LNCAP (cell line): ENCODE measurements at regions not wholly inside any gene's neighbourhood (a gene's known extent, or its start where the extent isn't known, plus 50 kb on each side); places are given as distances from the start of the nearest gene placed in this dataset.

Experiments
- CTCF ChIP-seq: fragments of 450-650 bp; IDR thresholded peaks from 2 replicates; pipeline ENCODE4 v1.5.1; 2017; ENCODE audit warnings: mild to moderate bottlenecking

DNA sequence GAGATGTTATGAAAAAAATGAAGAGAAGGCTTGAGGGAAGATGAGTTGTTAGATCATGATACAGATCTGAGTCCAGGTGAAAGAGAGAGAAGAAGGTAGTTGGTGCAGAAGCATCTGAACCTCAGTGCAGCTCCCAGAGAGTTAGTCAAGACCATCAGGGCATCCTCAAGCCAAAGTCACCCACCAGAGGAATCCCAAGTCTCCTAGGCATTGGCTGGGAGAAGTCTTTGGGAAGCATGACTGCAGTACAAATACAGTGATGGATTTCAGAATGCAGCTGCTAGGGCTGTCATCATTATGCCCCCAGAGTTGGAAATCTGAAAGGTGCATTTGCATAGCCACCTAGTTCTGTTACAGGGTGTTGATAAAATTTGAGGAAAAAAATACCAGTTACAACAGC lies 59.7 kb upstream of the GALNT18 start:
- no peak for TF ChIP-seq CTCF

- TF ChIP-seq CTCF = no peak
Measured at GRCh38 chr11:11677672-11678356, 56.0 kb upstream of the GALNT18 start.

DNA sequence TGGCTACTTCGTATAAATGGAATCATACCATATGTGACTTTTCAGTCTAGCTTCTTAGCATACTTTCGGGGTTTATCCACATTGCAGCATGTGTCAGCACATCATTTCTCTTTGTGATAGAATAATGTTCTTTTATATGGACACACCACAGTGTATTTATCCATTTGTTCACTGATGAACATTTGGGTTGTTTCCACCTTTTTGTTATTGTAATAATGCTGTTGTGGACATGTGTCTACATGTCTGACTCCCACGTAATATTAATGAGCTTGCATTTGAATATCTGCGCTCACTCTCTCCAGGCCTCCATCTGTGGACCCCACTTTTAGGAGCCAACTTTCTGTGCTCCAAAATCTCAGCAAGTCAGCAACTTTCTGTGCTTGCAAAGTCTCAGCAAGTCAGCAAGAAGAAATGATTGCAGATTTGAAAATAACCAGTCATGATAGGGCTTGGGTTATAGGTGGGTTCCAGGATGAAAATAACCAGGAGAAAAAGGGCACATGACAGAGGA lies 53.9 kb upstream of the GALNT18 start:
- TF ChIP-seq CTCF = no peak

GRCh38 chr11:11672789-11673188 lies 51.0 kb upstream of the GALNT18 start:
- no peak for TF ChIP-seq CTCF

- no peak for TF ChIP-seq CTCF
Measured at GRCh38 chr11:11672101-11672500, 50.3 kb upstream of the GALNT18 start.
